ENCODE measurements at regions not wholly inside any gene's neighbourhood (a gene's known extent, or its start where the extent isn't known, plus 50 kb on each side); places are given as distances from the start of the nearest gene placed in this dataset.

DNA sequence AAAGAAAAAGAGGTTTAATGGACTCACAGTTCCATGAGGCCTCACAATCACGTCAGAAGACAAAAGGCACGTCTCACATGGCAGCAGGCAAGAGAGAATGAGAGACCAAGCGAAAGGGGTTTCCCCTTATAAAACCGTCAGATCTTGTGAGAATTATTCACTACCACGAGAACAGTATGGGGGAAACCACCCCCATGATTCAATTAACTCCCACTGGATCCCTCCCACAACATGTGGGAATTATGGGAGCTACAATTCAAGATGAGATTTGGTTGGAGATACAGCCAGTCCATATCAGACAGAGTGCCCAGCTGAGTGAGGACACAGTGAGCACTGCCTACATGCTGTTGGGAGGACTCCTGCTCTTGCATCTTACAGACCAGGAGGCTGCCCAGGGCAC, 148.4 kb downstream of the TEX36 start:
- ChIA-PET CTCF (no interaction called here), POLR2A (no interaction called here)
- intact Hi-C loops (cut with micrococcal nuclease), result no loop called here
- no peaks in the 10 kb centered on the region for H3K4me1 ChIP-seq (ENCODE audit: control insufficient read depth in 2 of 2, insufficient read depth in 2 of 2, low read length in 2 of 2)
- ATAC-seq (ENCODE audit: low read depth) (no peak), DNase-seq (no peak)
- no peak overlapping the region for H3K4me3 ChIP-seq (ENCODE audit: control extremely low read depth in 1 of 5, extremely low read depth in 1 of 5, insufficient read depth in 1 of 5, low read depth in 2 of 5, low read length in 4 of 5)
- Mint-ChIP-seq H3K27me3 (peaks cover 5% of the 10 kb centered on the region), H3K27ac (no peak overlapping the region), H3K4me1 (no peaks in the 10 kb centered on the region), H3K4me3 (no peak overlapping the region), H3K9me3 (ENCODE audit: insufficient read depth) (no peaks in the 10 kb centered on the region)
- peaks cover 0 to 2% (median 0%) of the 10 kb centered on the region in 3 donors for H3K9me3 ChIP-seq (ENCODE audit: control extremely low read depth in 1 of 3, control insufficient read depth in 2 of 3, insufficient read depth in 1 of 3, low read length in 2 of 3)
- H3K27me3 ChIP-seq (replicated peaks in 1 of 4; ENCODE audit: control extremely low read depth in 1 of 4, control insufficient read depth in 3 of 4, insufficient read depth in 4 of 4, low read length in 3 of 4), result no peaks in the 10 kb centered on the region
- no peak overlapping the region for H2AFZ ChIP-seq (ENCODE audit: insufficient read depth, low read depth, low read length, poor library complexity, severe bottlenecking)
- no peak overlapping the region for H3K27ac ChIP-seq (ENCODE audit: low read length in 2 of 2)
- H3K9ac ChIP-seq (ENCODE audit: low read length), result no peak overlapping the region
- H4K20me1 ChIP-seq (ENCODE audit: control insufficient read depth, insufficient read depth, low read length, poor library complexity, severe bottlenecking), result no peaks in the 10 kb centered on the region
- H3K79me2 ChIP-seq (ENCODE audit: control insufficient read depth, insufficient read depth, low read length), result no peaks in the 10 kb centered on the region
- TF ChIP-seq, protein P1, sequence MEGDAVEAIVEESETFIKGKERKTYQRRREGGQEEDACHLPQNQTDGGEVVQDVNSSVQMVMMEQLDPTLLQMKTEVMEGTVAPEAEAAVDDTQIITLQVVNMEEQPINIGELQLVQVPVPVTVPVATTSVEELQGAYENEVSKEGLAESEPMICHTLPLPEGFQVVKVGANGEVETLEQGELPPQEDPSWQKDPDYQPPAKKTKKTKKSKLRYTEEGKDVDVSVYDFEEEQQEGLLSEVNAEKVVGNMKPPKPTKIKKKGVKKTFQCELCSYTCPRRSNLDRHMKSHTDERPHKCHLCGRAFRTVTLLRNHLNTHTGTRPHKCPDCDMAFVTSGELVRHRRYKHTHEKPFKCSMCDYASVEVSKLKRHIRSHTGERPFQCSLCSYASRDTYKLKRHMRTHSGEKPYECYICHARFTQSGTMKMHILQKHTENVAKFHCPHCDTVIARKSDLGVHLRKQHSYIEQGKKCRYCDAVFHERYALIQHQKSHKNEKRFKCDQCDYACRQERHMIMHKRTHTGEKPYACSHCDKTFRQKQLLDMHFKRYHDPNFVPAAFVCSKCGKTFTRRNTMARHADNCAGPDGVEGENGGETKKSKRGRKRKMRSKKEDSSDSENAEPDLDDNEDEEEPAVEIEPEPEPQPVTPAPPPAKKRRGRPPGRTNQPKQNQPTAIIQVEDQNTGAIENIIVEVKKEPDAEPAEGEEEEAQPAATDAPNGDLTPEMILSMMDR (IDR thresholded peaks at IDR 0.05), result no peak
- no peak for TF ChIP-seq EZH2 (IDR thresholded peaks at IDR 0.05; ENCODE audit: borderline replicate concordance, insufficient read depth, low read depth, low read length, poor library complexity, severe bottlenecking)
- 72% methylated on average over 3 of the region's 5 CpGs for WGBS (ENCODE audit: insufficient coverage)
- no peaks in the 10 kb centered on the region for H3K36me3 ChIP-seq (replicated peaks in 1 of 2; ENCODE audit: control extremely low read depth in 1 of 2, control insufficient read depth in 1 of 2, extremely low read depth in 1 of 2, insufficient read depth in 2 of 2, low read length in 1 of 2)
- no peak overlapping the region for H3K4me2 ChIP-seq (replicated peaks; ENCODE audit: low read depth, low read length, poor library complexity, severe bottlenecking)

DNA sequence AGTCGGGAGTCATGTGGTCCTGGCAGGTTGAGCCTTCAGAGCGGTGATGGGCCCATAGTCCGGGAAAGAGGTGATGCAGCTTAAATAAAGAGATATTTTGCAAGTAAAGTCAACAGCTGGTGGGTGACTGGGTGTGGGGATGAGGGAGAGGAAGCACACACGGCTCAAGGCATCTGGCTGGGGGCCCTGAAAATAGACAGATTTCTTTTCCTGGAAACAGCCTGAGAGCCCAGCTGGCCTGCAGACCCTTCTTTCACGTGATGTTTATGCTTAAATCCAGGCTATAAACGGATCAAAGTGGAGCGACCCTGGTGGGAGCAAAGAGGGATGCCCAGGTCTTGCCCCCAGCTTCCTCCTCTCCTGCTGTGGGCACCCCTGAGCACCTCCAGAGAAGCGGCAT, 149.1 kb downstream of the TEX36 start:
- Histone ChIP-seq H3K4me1 (ENCODE audit: control insufficient read depth in 2 of 2, insufficient read depth in 2 of 2, low read length in 2 of 2) (no peaks in the 10 kb centered on the region), H3K79me2 (ENCODE audit: control insufficient read depth, insufficient read depth, low read length) (no peaks in the 10 kb centered on the region), H3K9me3 (ENCODE audit: control extremely low read depth in 1 of 3, control insufficient read depth in 2 of 3, insufficient read depth in 1 of 3, low read length in 2 of 3) (peaks cover 0 to 7% (median 0%) of the 10 kb centered on the region in 3 donors), H3K27ac (ENCODE audit: low read length in 2 of 2) (no peak overlapping the region), H3K4me3 (ENCODE audit: control extremely low read depth in 1 of 5, extremely low read depth in 1 of 5, insufficient read depth in 1 of 5, low read depth in 2 of 5, low read length in 4 of 5) (no peak overlapping the region), H3K36me3 (replicated peaks in 1 of 2; ENCODE audit: control extremely low read depth in 1 of 2, control insufficient read depth in 1 of 2, extremely low read depth in 1 of 2, insufficient read depth in 2 of 2, low read length in 1 of 2) (no peaks in the 10 kb centered on the region), H3K9ac (ENCODE audit: low read length) (no peak overlapping the region), H3K4me2 (replicated peaks; ENCODE audit: low read depth, low read length, poor library complexity, severe bottlenecking) (no peak overlapping the region), H3K27me3 (replicated peaks in 1 of 4; ENCODE audit: control extremely low read depth in 1 of 4, control insufficient read depth in 3 of 4, insufficient read depth in 4 of 4, low read length in 3 of 4) (no peaks in the 10 kb centered on the region), H4K20me1 (ENCODE audit: control insufficient read depth, insufficient read depth, low read length, poor library complexity, severe bottlenecking) (no peaks in the 10 kb centered on the region), H2AFZ (ENCODE audit: insufficient read depth, low read depth, low read length, poor library complexity, severe bottlenecking) (no peak overlapping the region)
- no peak overlapping the region for H3K4me3 Mint-ChIP-seq
- no peak for ATAC-seq (ENCODE audit: low read depth)
- POLR2A ChIA-PET, result no interaction called here
- H3K27me3 Mint-ChIP-seq, result peaks cover 5% of the 10 kb centered on the region
- no peak for DNase-seq
- no peaks in the 10 kb centered on the region for H3K4me1 Mint-ChIP-seq
- 83% methylated on average over 8 of the region's 8 CpGs for WGBS (ENCODE audit: insufficient coverage)
- H3K9me3 Mint-ChIP-seq (ENCODE audit: insufficient read depth), result no peaks in the 10 kb centered on the region
- no peak overlapping the region for H3K27ac Mint-ChIP-seq
- CTCF ChIA-PET, result interaction anchor here (1.6 kb wide), 1 partner anchor 12 kb away, joined by 4 read pairs; no protein-coding TSS in a partner anchor
- no peak for TF ChIP-seq EZH2 (IDR thresholded peaks at IDR 0.05; ENCODE audit: borderline replicate concordance, insufficient read depth, low read depth, low read length, poor library complexity, severe bottlenecking)
- TF ChIP-seq, protein P1 (IDR thresholded peaks at IDR 0.05), result no peak
- intact Hi-C loops (cut with micrococcal nuclease), result no loop called here

All from B cell (primary cell).